PFSK-1 (cell line): ENCODE measurements at regions not wholly inside any gene's neighbourhood (a gene's known extent, or its start where the extent isn't known, plus 50 kb on each side); places are given as distances from the start of the nearest gene placed in this dataset.

ENCODE experiments used
- REST ChIP-seq, 2 experiments: IDR thresholded peaks; 2 replicates each; pipeline versions ENCODE4 v1.6.1 to v1.8.0; 2011 to 2012; ENCODE audit warnings: low read depth in 2 of 2, low read length in 2 of 2, control low read depth in 1 of 2, inconsistent platforms in 1 of 2, mild to moderate bottlenecking in 1 of 2, moderate library complexity in 1 of 2; ENCODE audit not compliant: insufficient read depth in 1 of 2
- SIN3A ChIP-seq: IDR thresholded peaks from 2 replicates; pipeline ENCODE4 v1.6.1; 2012; ENCODE audit warnings: mild to moderate bottlenecking, low read length, moderate library complexity, borderline replicate concordance; ENCODE audit not compliant: insufficient read depth

- no peak for TF ChIP-seq REST (IDR thresholded peaks at IDR 0.05; ENCODE audit: insufficient read depth in 1 of 2, low read depth in 2 of 2, low read length in 2 of 2)
- TF ChIP-seq SIN3A, result no peak
Measured at GRCh38 chr1:221306239-221306638, 427.0 kb downstream of the HLX start.
